Muscle layer of duodenum (tissue), 2 donors: ENCODE measurements at regions not wholly inside any gene's neighbourhood (a gene's known extent, or its start where the extent isn't known, plus 50 kb on each side); places are given as distances from the start of the nearest gene placed in this dataset.

Experiments used
- H3K27ac ChIP-seq: one replicate; pipeline ENCODE4 v1.7.0; 2013; ENCODE audit warnings: mild to moderate bottlenecking, low read length
- H3K27me3 ChIP-seq: one replicate; pipeline ENCODE4 v1.7.0; 2013; ENCODE audit warnings: low read depth, mild to moderate bottlenecking, control low read depth, low read length
- H3K36me3 ChIP-seq, 2 donors: one replicate each; pipeline ENCODE4 v1.7.0; 2013; ENCODE audit warnings: low read length in 2 of 2, control low read depth in 1 of 2, mild to moderate bottlenecking in 1 of 2; ENCODE audit not compliant: insufficient read depth in 2 of 2, control insufficient read depth in 1 of 2
- H3K4me1 ChIP-seq, 2 donors: one replicate each; pipeline ENCODE4 v1.7.0; 2013; ENCODE audit warnings: low read length in 2 of 2, mild to moderate bottlenecking in 2 of 2, control low read depth in 1 of 2, moderate library complexity in 1 of 2; ENCODE audit not compliant: insufficient read depth in 2 of 2, control insufficient read depth in 1 of 2
- H3K4me3 ChIP-seq, 2 donors: one replicate each; pipeline ENCODE4 v1.7.0; 2013; ENCODE audit warnings: low read length in 2 of 2, low read depth in 1 of 2, mild to moderate bottlenecking in 1 of 2
- H3K9me3 ChIP-seq, 2 donors: one replicate each; pipeline ENCODE4 v1.7.0; 2013; ENCODE audit warnings: low read length in 2 of 2, control low read depth in 1 of 2, mild to moderate bottlenecking in 1 of 2; ENCODE audit not compliant: control insufficient read depth in 1 of 2
- donor health status: healthy.

- no peak overlapping the region for H3K27ac ChIP-seq
- no peak overlapping the region for H3K4me3 ChIP-seq
- no peaks in the 10 kb centered on the region for H3K4me1 ChIP-seq
- H3K27me3 ChIP-seq = no peaks in the 10 kb centered on the region
- no peaks in the 10 kb centered on the region for H3K36me3 ChIP-seq
- peaks cover 0 to 6% of the 10 kb centered on the region in 2 donors for H3K9me3 ChIP-seq
These were observed 105.3 kb downstream of the AKAIN1 start for GRCh38 chr18:5091741-5092140.

- Histone ChIP-seq H3K27me3 (no peaks in the 10 kb centered on the region), H3K4me1 (no peaks in the 10 kb centered on the region), H3K27ac (no peak overlapping the region), H3K36me3 (no peaks in the 10 kb centered on the region), H3K9me3 (no peaks in the 10 kb centered on the region), H3K4me3 (no peak overlapping the region)
These were observed 121.8 kb downstream of the AKAIN1 start for GRCh38 chr18:5075297-5075696.

GRCh38 chr18:5073026-5073944, 123.8 kb downstream of the AKAIN1 start:
- no peaks in the 10 kb centered on the region for H3K27me3 ChIP-seq
- H3K4me3 ChIP-seq = no peak overlapping the region
- H3K27ac ChIP-seq = no peak overlapping the region
- H3K36me3 ChIP-seq = no peaks in the 10 kb centered on the region
- no peaks in the 10 kb centered on the region for H3K4me1 ChIP-seq
- no peaks in the 10 kb centered on the region for H3K9me3 ChIP-seq

GRCh38 chr18:5068851-5069250, 128.2 kb downstream of the AKAIN1 start:
- Histone ChIP-seq H3K9me3 (no peaks in the 10 kb centered on the region), H3K4me1 (no peaks in the 10 kb centered on the region), H3K27me3 (no peaks in the 10 kb centered on the region), H3K4me3 (no peak overlapping the region), H3K36me3 (no peaks in the 10 kb centered on the region), H3K27ac (no peak overlapping the region)

GRCh38 chr18:5066380-5066977, 130.6 kb downstream of the AKAIN1 start:
- no peaks in the 10 kb centered on the region for H3K27me3 ChIP-seq
- H3K4me3 ChIP-seq = no peak overlapping the region
- no peaks in the 10 kb centered on the region for H3K4me1 ChIP-seq
- no peaks in the 10 kb centered on the region for H3K36me3 ChIP-seq
- no peaks in the 10 kb centered on the region for H3K9me3 ChIP-seq
- H3K27ac ChIP-seq = no peak overlapping the region

- no peaks in the 10 kb centered on the region for H3K4me1 ChIP-seq
- no peak overlapping the region for H3K27ac ChIP-seq
- no peak overlapping the region for H3K4me3 ChIP-seq
- H3K36me3 ChIP-seq = no peaks in the 10 kb centered on the region
- H3K27me3 ChIP-seq = no peaks in the 10 kb centered on the region
- no peaks in the 10 kb centered on the region for H3K9me3 ChIP-seq
These were observed 131.4 kb downstream of the AKAIN1 start for GRCh38 chr18:5065615-5066014.

- H3K27ac ChIP-seq = no peak overlapping the region
- H3K9me3 ChIP-seq = no peaks in the 10 kb centered on the region
- no peaks in the 10 kb centered on the region for H3K27me3 ChIP-seq
- H3K4me3 ChIP-seq = no peak overlapping the region
- no peaks in the 10 kb centered on the region for H3K36me3 ChIP-seq
- no peaks in the 10 kb centered on the region for H3K4me1 ChIP-seq
These were observed 132.2 kb downstream of the AKAIN1 start for GRCh38 chr18:5064841-5065370.

GRCh38 chr18:5061785-5062184, 135.3 kb downstream of the AKAIN1 start:
- H3K4me1 ChIP-seq = no peaks in the 10 kb centered on the region

GRCh38 chr18:5060543-5060942, 136.5 kb downstream of the AKAIN1 start:
- Histone ChIP-seq H3K27me3 (no peaks in the 10 kb centered on the region), H3K9me3 (no peaks in the 10 kb centered on the region), H3K4me3 (no peak overlapping the region), H3K4me1 (no peaks in the 10 kb centered on the region), H3K27ac (no peak overlapping the region), H3K36me3 (no peaks in the 10 kb centered on the region)

More at GRCh38 chr18:5061785-5062184, 135.3 kb downstream of the AKAIN1 start:
- H3K27ac ChIP-seq = no peak overlapping the region
- H3K36me3 ChIP-seq = no peaks in the 10 kb centered on the region
- no peaks in the 10 kb centered on the region for H3K9me3 ChIP-seq
- no peak overlapping the region for H3K4me3 ChIP-seq
- H3K27me3 ChIP-seq = no peaks in the 10 kb centered on the region

GRCh38 chr18:5059696-5060032, 137.4 kb downstream of the AKAIN1 start:
- no peaks in the 10 kb centered on the region for H3K4me1 ChIP-seq
- no peaks in the 10 kb centered on the region for H3K9me3 ChIP-seq
- no peaks in the 10 kb centered on the region for H3K36me3 ChIP-seq
- no peaks in the 10 kb centered on the region for H3K27me3 ChIP-seq
- H3K27ac ChIP-seq = no peak overlapping the region
- H3K4me3 ChIP-seq = no peak overlapping the region

- Histone ChIP-seq H3K4me3 (no peak overlapping the region), H3K27me3 (no peaks in the 10 kb centered on the region), H3K36me3 (no peaks in the 10 kb centered on the region), H3K4me1 (no peaks in the 10 kb centered on the region), H3K9me3 (no peaks in the 10 kb centered on the region), H3K27ac (no peak overlapping the region)
These were observed 138.0 kb downstream of the AKAIN1 start for GRCh38 chr18:5058768-5059695.
